IMR-90 (cell line): ENCODE measurements at regions not wholly inside any gene's neighbourhood (a gene's known extent, or its start where the extent isn't known, plus 50 kb on each side); places are given as distances from the start of the nearest gene placed in this dataset.

Experiments used
- ATAC-seq: fragments of 200-7000 bp; cut with Tn5 transposase; 2 replicates; pipeline ENCODE4 v1.9.1; 2020; ENCODE audit warnings: low read depth, mild to moderate bottlenecking, moderate library complexity
- BruUV-seq: library from RNA; stranded (reverse); fragments of 400-500 nt; replicated peaks from 2 replicates; lab custom pipeline; 2021; lab: Mats Ljungman, UMichigan
- CTCF ChIA-PET: fragments of 300-600 bp; formaldehyde crosslinking; extraction: SDS; loops from one replicate; lab custom pipeline; 2021; ENCODE audit warnings: antibody characterized with exemption; lab: Yijun Ruan, JAX
- POLR2A ChIA-PET: fragments of 300-600 bp; sonication (Branson Sonifier 250); formaldehyde crosslinking; loops from one replicate; lab custom pipeline; 2022; ENCODE audit warnings: antibody characterized with exemption; ENCODE audit not compliant: unreplicated experiment; lab: Charles Lee
- DNase-seq: peaks from one replicate; pipeline ENCODE4 v3.0.0; 2013
- H2AFZ ChIP-seq: replicated peaks from 2 replicates; pipeline ENCODE3; 2013; ENCODE audit warnings: low read length, mild to moderate bottlenecking; ENCODE audit not compliant: poor library complexity
- H2AK5ac ChIP-seq: 2 replicates; pipeline ENCODE4 v1.6.1; 2013; ENCODE audit warnings: low read depth, low read length, inconsistent platforms
- H2AK9ac ChIP-seq: replicated peaks from 2 replicates; pipeline ENCODE3; 2013; ENCODE audit warnings: mild to moderate bottlenecking, low read depth, low read length, moderate library complexity; ENCODE audit not compliant: poor library complexity
- H2BK120ac ChIP-seq: 2 replicates; pipeline ENCODE4 v1.6.1; 2013; ENCODE audit warnings: low read depth, low read length, inconsistent platforms
- H2BK15ac ChIP-seq: 3 replicates; pipeline ENCODE4 v1.6.1; 2013; ENCODE audit warnings: low read depth, low read length, inconsistent platforms
- H2BK20ac ChIP-seq: 2 replicates; pipeline ENCODE4 v1.6.1; 2013; ENCODE audit warnings: low read depth, mild to moderate bottlenecking, inconsistent platforms, low read length, moderate library complexity
- H2BK5ac ChIP-seq: 2 replicates; pipeline ENCODE4 v1.6.1; 2013; ENCODE audit warnings: mild to moderate bottlenecking, low read depth, low read length, inconsistent platforms; ENCODE audit not compliant: poor library complexity, severe bottlenecking
- H3K14ac ChIP-seq: replicated peaks from 2 replicates; pipeline ENCODE4 v1.6.1; 2013; ENCODE audit warnings: low read depth, low read length, inconsistent platforms
- H3K18ac ChIP-seq: 2 replicates; pipeline ENCODE4 v1.6.1; 2013; ENCODE audit warnings: low read depth, low read length, control low read depth
- H3K23ac ChIP-seq: 2 replicates; pipeline ENCODE4 v1.6.1; 2013; ENCODE audit warnings: low read depth, low read length, inconsistent platforms
- H3K27ac ChIP-seq: 2 replicates; pipeline ENCODE4 v1.5.1; 2013; ENCODE audit warnings: mild to moderate bottlenecking, control low read depth, low read length; ENCODE audit not compliant: insufficient read depth
- H3K27me3 ChIP-seq: 2 replicates; pipeline ENCODE4 v1.6.1; 2013; ENCODE audit warnings: low read length; ENCODE audit not compliant: control insufficient read depth, insufficient read depth
- H3K36me3 ChIP-seq: 2 replicates; pipeline ENCODE4 v1.6.1; 2013; ENCODE audit warnings: low read length, mixed read lengths; ENCODE audit not compliant: control insufficient read depth, insufficient read depth
- H3K4ac ChIP-seq: 2 replicates; pipeline ENCODE4 v1.6.1; 2013; ENCODE audit warnings: low read depth, low read length, inconsistent platforms
- H3K4me1 ChIP-seq: 2 replicates; pipeline ENCODE4 v1.6.1; 2013; ENCODE audit warnings: low read length, mixed read lengths; ENCODE audit not compliant: control insufficient read depth, insufficient read depth
- H3K4me2 ChIP-seq: 2 replicates; pipeline ENCODE4 v1.6.1; 2013; ENCODE audit warnings: low read depth, mild to moderate bottlenecking, control low read depth, low read length, moderate library complexity
- H3K4me3 ChIP-seq: 2 replicates; pipeline ENCODE4 v1.5.1; 2013; ENCODE audit warnings: low read depth, mild to moderate bottlenecking, control low read depth, low read length, moderate library complexity; ENCODE audit not compliant: insufficient read depth
- H3K56ac ChIP-seq: 2 replicates; pipeline ENCODE4 v1.6.1; 2013; ENCODE audit warnings: low read length, inconsistent platforms; ENCODE audit not compliant: insufficient read depth; ENCODE audit errors: extremely low read depth
- H3K79me1 ChIP-seq, 2 experiments: 2 replicates each; pipeline ENCODE4 v1.6.1; 2013; ENCODE audit warnings: low read length in 2 of 2, inconsistent platforms in 1 of 2, low read depth in 1 of 2
- H3K9ac ChIP-seq: 2 replicates; pipeline ENCODE4 v1.6.1; 2013; ENCODE audit warnings: low read depth, low read length, control low read depth
- H3K9me1 ChIP-seq: 2 replicates; pipeline ENCODE4 v1.6.1; 2013; ENCODE audit warnings: low read length, inconsistent platforms; ENCODE audit not compliant: insufficient read depth
- H3K9me3 ChIP-seq: 2 replicates; pipeline ENCODE4 v1.6.1; 2013; ENCODE audit warnings: low read length; ENCODE audit not compliant: control insufficient read depth, insufficient read depth
- H4K20me1 ChIP-seq: 2 replicates; pipeline ENCODE4 v1.6.1; 2013; ENCODE audit warnings: low read length, inconsistent platforms; ENCODE audit not compliant: insufficient read depth
- H4K5ac ChIP-seq: 2 replicates; pipeline ENCODE4 v1.6.1; 2013; ENCODE audit warnings: mild to moderate bottlenecking, low read depth, low read length, control low read depth
- H4K8ac ChIP-seq, 2 experiments: 2 replicates each; pipeline ENCODE4 v1.6.1; 2013; ENCODE audit warnings: low read depth in 2 of 2, low read length in 2 of 2, control low read depth in 1 of 2, inconsistent platforms in 1 of 2
- H4K91ac ChIP-seq: 2 replicates; pipeline ENCODE4 v1.6.1; 2013; ENCODE audit warnings: low read depth, low read length, inconsistent platforms; ENCODE audit not compliant: insufficient read depth
- BHLHE40 ChIP-seq: fragments of 150-350 bp; IDR thresholded peaks from 2 replicates; pipeline ENCODE4 v1.6.1; 2016; ENCODE audit warnings: mild to moderate bottlenecking, low read depth, low read length
- CEBPB ChIP-seq: IDR thresholded peaks from 2 replicates; pipeline ENCODE4 v1.6.1; 2012; ENCODE audit warnings: low read depth, low read length, improper control_type of control experiment
- CHD1 ChIP-seq: IDR thresholded peaks from 2 replicates; pipeline ENCODE4 v1.6.1; 2012; ENCODE audit warnings: low read depth, low read length, improper control_type of control experiment
- CTCF ChIP-seq: conservative IDR thresholded peaks from 2 replicates; pipeline ENCODE4 v1.5.1; 2012; ENCODE audit warnings: mild to moderate bottlenecking, low read depth, low read length, improper control_type of control experiment
- FOS ChIP-seq: fragments of 150-350 bp; IDR thresholded peaks from 2 replicates; pipeline ENCODE4 v1.6.1; 2016; ENCODE audit warnings: low read depth, low read length
- MAFK ChIP-seq: IDR thresholded peaks from 2 replicates; pipeline ENCODE4 v1.6.1; 2012; ENCODE audit warnings: low read depth, low read length, improper control_type of control experiment
- MXI1 ChIP-seq: IDR thresholded peaks from 2 replicates; pipeline ENCODE4 v1.6.1; 2012; ENCODE audit warnings: low read depth, mild to moderate bottlenecking, low read length, moderate library complexity, borderline replicate concordance
- NFE2L2 ChIP-seq: fragments of 150-350 bp; IDR thresholded peaks from 2 replicates; pipeline ENCODE4 v1.6.1; 2016; ENCODE audit warnings: low read depth, mild to moderate bottlenecking, low read length
- POLR2A ChIP-seq: IDR thresholded peaks from 2 replicates; pipeline ENCODE4 v1.6.1; 2012; ENCODE audit warnings: mild to moderate bottlenecking, low read depth, low read length
- RAD21 ChIP-seq: IDR thresholded peaks from 2 replicates; pipeline ENCODE4 v1.6.1; 2012; ENCODE audit warnings: low read length, improper control_type of control experiment
- RCOR1 ChIP-seq: IDR thresholded peaks from 2 replicates; pipeline ENCODE4 v1.6.1; 2012; ENCODE audit warnings: mild to moderate bottlenecking, low read length, improper control_type of control experiment; ENCODE audit not compliant: insufficient replicate concordance
- RFX5 ChIP-seq: IDR thresholded peaks from 2 replicates; pipeline ENCODE4 v1.8.0; 2012; ENCODE audit warnings: low read depth, mild to moderate bottlenecking, low read length, moderate library complexity
- SMC3 ChIP-seq: fragments of 150-350 bp; IDR thresholded peaks from 2 replicates; pipeline ENCODE4 v1.6.1; 2016; ENCODE audit warnings: low read depth, mild to moderate bottlenecking, antibody characterized with exemption, low read length, moderate library complexity
- USF2 ChIP-seq: fragments of 150-350 bp; IDR thresholded peaks from 2 replicates; pipeline ENCODE4 v1.6.1; 2017; ENCODE audit warnings: mild to moderate bottlenecking, antibody characterized with exemption, low read length, low read depth
- WGBS, 2 experiments: methylation state at CpG; one replicate each; pipeline versions ENCODE4 v1.1.5 to v1.1.7; 2013; ENCODE audit warnings: missing lambda C conversion rate in 2 of 2; ENCODE audit not compliant: insufficient read length in 1 of 2; ENCODE audit errors: extremely low coverage in 2 of 2; 5-methylcytosine and 5-hydroxymethylcytosine counted together
- dilution Hi-C: fragments of 300-500 bp; cut with HindIII; formaldehyde crosslinking; loops from one replicate; pipeline ENCODE4 v1.14.3; 2018; ENCODE audit warnings: low sequenced_read_pairs; ENCODE audit not compliant: unreplicated experiment
- in situ Hi-C: fragments of 300-500 bp; cut with MboI; formaldehyde crosslinking; loops from 3 replicates; pipeline ENCODE4 v1.14.3; 2019; ENCODE audit warnings: low sequenced_read_pairs, inconsistent platforms, mixed read lengths
- intact Hi-C: fragments of 100-400 bp; cut with micrococcal nuclease; formaldehyde crosslinking; loops from 2 replicates; pipeline ENCODE4 v1.10.0; 2022

GRCh38 chr18:55142410-55142809 is 183.1 kb upstream of the CCDC68 start:
- dilution Hi-C loops: no loop called here
- Histone ChIP-seq H3K18ac (no peak overlapping the region), H3K9ac (no peak overlapping the region), H3K9me1 (no peaks in the 10 kb centered on the region), H3K14ac (no peak overlapping the region), H3K23ac (no peak overlapping the region), H3K27ac (no peak overlapping the region), H2AK9ac (no peak overlapping the region), H3K27me3 (peaks cover 6% of the 10 kb centered on the region; the same call in 1 of the 2 replicates), H3K79me1 (no peaks in the 10 kb centered on the region), H3K36me3 (no peaks in the 10 kb centered on the region), H2BK20ac (no peak overlapping the region), H4K5ac (no peak overlapping the region), H4K20me1 (no peaks in the 10 kb centered on the region), H4K91ac (no peak overlapping the region), H3K9me3 (0 out of 2 replicates have a peak, but pooled peaks cover 1% of the 10 kb centered on the region), H3K4ac (no peak overlapping the region), H2BK15ac (no peak overlapping the region), H2BK120ac (no peak overlapping the region), H2AFZ (no peak overlapping the region), H4K8ac (no peak overlapping the region), H3K4me3 (no peak overlapping the region), H3K4me2 (no peak overlapping the region), H3K4me1 (no peaks in the 10 kb centered on the region), H3K56ac (no peak overlapping the region), H2BK5ac (no peak overlapping the region), H2AK5ac (no peak overlapping the region)
- no TSS peak for BruUV-seq
- no peak for ATAC-seq
- ChIA-PET POLR2A (no interaction called here), CTCF (no interaction called here)
- no peak for DNase-seq
- intact Hi-C loops: no loop called here
- in situ Hi-C loops: no loop called here
- WGBS, 2 experiments: 79% methylated on average over 2 of the region's 6 CpGs; no CpG with 5 or more reads in 1 of the 2 experiments
- TF ChIP-seq RFX5 (no peak), NFE2L2 (no peak), MXI1 (no peak), USF2 (no peak), CHD1 (no peak), RAD21 (no peak), CTCF (no peak), SMC3 (no peak), BHLHE40 (no peak), MAFK (no peak), CEBPB (no peak), RCOR1 (no peak), FOS (no peak), POLR2A (no peak)
